Right lung (tissue), 2 donors: ENCODE measurements at regions not wholly inside any gene's neighbourhood (a gene's known extent, or its start where the extent isn't known, plus 50 kb on each side); places are given as distances from the start of the nearest gene placed in this dataset.
A peak's percentile ranks its signal among the peaks of the same experiment; 100 is the strongest.
"Not testable (repeated sequence)": the region's sequence is repeated elsewhere in the genome, so short reads cannot be mapped to it uniquely, and the experiment has no call there.

Experiments used
- DNase-seq, 2 donors: peaks; one replicate each; pipeline ENCODE4 v3.0.0-alpha.2; 2013

DNA sequence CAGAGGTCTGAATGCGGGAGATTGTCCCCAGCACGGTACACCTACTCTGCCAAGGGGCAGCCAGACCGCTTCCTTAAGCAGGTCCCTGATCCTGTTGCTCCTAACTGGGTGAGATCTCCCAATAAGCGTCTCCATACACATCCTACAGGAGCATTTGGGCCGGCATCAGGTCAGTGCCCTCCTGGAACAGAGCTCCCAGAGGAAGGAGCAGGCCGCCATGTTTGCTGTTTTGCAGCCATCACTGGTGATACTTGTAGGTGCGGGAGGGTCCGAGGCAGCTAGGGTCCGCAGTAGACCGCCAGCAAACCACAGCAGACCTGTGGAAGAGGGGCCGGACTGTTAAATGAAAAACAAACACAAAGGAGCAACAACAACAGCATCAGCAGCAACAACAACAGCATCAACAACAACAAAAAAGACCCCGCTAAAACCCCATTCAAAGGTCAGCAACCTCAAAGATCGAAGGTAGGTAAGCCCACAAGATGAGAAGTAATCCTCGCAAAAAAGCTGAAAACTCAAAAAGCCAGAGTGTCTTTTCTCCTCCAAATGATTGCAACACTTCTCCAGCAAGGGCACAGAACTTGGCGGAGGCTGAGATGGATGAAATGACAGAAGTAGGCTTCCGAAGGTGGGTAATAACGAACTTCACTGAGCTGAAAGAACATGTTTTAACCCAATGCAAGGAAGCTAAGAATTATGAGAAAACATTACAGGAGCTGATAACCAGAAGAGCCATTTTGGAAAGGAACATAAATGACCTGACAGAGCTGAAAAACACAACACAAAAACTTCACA lies 79.0 kb upstream of the CDH7 start:
- DNase-seq = no peak

DNA sequence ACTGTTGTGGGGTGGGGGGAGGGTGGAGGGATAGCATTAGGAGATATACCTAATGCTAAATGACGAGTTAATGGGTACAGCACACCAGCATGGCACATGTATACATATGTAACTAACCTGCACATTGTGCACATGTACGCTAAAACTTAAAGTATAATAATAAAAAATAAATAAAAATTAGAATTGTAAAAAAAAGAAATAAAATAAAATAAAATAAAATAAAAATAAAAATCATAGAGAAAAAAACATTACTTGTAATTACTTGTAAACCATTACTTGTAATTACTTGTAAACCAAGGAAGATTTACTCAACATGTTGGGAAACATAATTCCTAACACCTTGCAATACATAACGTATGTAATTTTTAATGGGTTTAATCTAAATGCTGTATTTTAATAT lies 80.7 kb upstream of the CDH7 start:
- DNase-seq = not testable (repeated sequence)

DNA sequence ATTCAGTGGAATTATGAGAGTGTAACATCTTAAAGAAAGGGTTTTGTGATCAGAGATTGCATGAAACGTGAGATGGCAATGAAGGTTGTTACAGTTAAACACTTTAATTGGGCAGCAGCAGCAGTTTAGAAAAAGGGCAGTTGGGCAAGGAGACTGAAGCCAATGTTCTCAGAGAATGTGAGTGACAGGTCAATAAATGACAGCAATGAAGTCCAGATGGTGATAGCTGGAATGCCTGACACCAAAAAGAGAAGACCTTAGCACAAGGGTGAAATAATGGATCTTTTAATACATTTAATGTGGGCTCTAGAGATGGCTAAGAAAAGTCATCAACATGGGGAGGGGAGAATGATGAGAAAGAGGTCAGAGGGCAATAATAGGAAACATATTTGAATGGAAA lies 89.4 kb upstream of the CDH7 start:
- no peak for DNase-seq

DNA sequence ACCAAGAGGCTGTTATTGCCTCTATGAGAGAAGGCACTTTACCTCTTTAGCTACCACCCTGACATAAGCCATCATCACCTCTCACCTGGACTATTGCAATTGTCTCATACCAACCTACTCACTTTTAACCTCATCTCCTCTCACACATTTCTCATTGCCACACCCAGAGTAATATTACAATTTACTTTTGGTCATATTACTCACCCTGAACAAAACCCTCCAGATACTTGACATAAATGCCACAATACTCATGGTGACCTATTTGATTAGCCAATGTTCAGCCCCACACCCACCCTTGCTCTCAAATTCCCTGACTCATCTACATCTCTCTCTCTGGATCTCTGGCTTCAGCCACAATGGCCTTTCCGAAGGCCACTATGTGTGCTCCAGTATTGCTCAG lies 90.9 kb upstream of the CDH7 start:
- no peak for DNase-seq

DNA sequence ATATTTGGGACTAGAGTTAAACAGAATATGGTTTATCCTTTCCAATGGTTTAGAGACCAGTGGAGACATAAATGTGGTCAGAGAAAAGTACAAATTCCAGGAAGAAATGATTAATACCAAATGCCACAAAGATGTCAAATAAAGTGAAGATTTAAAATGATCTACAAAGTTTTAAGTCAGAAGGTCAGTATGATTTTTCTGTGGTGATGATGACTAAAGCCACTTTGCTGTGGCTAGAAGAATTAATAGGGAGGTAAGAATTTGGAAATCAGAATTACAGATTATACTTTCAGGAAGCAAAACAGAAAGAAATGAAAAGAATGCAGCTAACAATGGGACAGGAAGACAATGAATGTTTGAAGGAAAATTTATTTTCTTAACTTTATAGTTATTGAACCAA lies 91.5 kb upstream of the CDH7 start:
- DNase-seq = no peak

DNA sequence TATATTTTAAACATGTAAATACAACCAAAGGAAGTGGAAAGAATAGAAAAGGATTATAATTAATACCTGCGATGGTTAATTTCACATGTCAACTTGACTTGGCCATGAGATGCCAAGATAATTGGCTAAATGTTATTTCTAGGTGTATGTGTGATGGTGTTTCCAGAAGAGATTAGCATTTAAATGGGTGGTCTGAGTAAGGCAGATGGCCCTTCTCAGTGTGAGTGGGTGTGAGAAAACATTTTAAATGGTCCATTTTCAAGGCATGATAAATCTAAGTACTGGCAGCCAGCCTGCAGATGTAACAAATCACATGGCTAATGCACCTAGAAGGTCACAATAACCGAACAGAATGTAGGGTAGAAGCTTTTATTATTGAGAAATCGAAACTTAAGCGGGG lies 99.6 kb upstream of the CDH7 start:
- no peak for DNase-seq

DNA sequence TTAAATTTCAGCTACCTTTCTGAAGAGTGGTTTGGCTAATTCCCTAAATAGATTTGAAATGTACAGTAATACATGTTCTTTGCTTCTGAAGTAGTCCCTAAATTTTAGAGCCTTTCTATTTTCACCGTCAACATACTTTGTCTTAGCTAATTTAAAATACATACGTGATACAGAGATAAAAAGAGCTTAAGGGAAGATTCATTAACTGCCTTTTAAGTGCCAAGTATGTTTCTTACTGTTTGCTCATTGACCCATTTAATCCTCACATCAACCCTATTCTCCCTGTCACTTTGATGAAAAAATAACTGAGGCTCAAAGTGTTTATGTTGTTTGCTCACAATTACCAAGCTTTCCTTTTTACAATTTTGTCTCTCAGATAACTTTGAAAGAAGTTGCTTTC lies 118.6 kb upstream of the CDH7 start:
- DNase-seq = no peak

DNA sequence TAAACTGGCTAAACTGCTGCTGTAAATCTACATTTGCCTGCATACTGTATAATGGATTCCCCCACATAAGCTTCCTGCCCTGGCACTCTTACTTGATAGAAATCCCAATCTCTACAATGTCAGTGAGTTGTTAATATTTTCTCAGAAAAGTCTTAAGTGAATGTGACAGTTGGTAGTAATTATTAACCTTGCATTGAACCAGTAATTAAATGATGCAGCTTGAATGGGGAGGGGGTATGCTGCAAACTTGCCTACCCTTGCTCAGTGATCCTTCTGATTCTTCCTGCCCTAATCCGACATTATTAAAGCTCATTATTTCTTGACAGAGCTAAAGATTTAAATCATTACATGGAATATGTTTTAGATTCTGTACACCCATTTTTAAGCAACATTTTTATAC lies 119.0 kb upstream of the CDH7 start:
- no peak for DNase-seq

DNA sequence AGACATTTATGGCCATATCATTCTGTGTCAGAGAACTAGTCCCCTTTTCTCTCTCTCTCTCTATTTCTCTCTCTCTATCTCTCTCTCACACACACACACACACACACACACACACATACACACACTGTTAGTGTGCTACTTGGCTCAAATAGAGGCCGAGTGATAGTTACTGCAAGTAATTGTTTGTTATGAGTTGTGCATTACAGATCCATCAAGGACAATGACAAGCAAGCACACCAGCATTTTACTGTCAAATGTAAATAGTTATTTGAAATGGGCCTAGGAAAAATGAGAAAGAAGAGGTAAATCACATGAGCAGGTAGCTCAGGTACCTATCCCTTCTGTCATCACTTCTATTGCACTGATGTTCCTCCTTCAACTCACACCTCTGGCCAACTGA lies 122.4 kb upstream of the CDH7 start:
- DNase-seq = no peak

DNA sequence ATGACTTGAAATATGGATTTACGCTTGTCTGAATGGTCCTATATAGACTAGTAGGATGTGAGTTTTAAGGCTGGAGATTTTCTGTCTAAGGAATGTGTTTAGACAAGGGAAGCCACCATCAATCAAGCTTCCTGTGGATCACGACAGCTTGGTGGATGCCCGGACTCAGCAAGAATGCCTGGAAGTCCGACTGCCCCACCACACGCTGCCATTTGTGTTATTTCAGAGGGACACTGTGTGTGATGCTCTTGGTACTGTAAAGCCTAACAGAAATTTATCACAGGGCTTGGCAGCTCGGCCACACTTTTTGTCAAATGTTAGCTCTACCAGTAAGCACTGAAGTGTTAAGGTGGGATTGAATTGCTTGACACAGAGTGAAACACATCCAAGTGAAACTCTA lies 127.1 kb upstream of the CDH7 start:
- DNase-seq = no peak

DNA sequence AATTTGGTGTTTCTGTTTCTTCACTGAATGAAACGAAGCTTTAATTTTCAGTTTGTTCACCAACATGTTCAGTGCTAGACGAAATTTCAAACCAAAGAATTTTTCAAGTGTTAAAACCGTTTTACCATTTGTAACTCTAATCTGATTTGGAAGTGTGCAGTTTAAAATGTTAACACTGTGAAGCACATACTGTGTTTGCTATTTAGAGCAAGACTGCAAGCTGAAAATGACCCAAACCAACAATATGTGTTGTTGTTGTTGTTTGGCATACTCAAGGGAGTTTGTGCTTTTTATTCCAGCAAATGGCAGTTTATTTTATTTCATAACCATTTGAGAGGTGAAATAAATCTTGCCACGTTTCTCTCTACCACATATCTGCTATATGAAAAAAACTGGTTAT lies 128.4 kb upstream of the CDH7 start:
- DNase-seq = no peak

DNA sequence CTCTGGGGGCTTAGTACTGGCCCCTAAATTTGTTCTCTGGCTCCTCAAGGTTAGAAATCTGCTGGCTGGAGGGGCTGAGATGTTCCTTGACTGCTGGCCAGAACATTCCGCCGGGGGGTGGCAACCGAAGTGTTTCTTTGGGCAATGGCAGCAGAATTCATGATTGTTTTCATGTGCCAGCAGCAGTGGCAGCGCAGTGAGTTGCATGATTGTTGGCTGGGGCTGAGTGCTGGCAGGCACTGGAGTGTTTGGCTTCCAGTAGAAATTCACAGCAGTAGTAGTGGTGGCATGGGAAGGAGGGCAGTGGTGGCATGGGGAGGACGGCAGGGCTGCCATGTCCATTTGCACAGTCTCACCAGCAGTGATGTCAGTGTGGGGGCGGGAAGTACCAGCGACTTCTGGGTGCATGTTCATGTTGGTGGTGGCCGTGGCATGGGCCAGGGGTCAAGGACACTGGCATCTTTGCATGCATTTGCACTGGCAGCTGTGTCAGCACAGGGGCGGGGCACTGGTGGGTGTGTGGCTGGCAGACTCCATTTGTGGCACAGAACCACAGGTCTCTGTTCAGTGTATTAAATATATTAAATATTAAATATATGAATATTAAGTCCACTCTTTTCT lies 130.6 kb upstream of the CDH7 start:
- DNase-seq = no peak

DNA sequence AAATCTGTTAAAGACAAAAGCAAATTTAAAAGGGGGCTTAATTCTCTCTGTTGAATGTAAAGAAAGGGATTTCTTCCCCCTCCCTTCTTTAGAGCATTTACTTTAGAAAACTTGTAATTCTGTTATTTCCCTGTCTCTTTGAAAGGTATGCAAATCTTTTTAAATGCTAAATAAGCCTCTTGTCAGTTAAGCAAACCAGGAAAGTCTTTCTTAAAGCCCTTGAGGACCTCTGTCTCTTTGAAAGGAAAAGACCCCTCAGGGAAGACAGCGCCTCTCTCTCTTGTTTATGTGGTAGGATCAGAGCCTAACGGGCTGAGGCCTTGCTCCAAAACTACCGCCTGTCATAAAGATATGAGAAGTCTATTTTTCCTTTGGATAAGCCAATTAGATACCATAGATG lies 139.9 kb upstream of the CDH7 start:
- DNase-seq = no peak

DNA sequence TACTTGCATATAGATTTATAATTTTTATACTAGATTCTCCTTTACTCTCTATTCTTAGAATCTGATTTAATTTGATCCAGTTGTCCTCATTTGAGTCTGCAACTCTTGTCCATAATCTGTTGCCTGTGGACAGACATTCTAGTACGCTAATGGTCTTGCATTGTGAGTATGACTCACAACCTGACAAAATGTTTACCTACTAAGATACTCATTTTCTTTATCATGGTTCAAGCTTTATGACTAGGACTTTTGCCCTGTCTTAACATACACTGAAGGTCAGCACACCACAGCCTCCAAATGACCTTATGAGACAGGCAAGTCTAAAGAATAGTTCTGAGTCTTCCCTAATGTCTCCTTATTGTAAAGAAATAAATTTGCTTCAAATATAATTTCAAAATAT lies 142.3 kb upstream of the CDH7 start:
- no peak for DNase-seq

DNA sequence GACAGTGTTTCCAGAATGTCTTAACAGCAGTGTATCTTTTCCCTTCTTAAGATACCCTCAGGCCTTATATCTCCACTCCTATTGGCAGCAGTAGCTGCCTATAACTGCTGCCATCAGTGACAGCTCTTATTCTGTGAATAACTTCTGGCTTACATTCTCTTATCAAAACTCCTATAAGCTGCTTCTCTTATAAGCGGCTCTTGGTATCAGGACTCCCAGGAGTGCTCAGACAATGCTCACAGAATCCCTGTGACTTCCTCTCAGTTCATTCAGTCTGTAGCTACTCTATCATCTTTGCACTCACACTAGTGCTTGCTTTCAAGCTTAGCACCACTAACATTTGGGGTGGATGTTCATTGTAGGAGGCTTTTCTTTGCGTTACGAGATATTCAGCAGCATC lies 143.7 kb upstream of the CDH7 start:
- DNase-seq = no peak

DNA sequence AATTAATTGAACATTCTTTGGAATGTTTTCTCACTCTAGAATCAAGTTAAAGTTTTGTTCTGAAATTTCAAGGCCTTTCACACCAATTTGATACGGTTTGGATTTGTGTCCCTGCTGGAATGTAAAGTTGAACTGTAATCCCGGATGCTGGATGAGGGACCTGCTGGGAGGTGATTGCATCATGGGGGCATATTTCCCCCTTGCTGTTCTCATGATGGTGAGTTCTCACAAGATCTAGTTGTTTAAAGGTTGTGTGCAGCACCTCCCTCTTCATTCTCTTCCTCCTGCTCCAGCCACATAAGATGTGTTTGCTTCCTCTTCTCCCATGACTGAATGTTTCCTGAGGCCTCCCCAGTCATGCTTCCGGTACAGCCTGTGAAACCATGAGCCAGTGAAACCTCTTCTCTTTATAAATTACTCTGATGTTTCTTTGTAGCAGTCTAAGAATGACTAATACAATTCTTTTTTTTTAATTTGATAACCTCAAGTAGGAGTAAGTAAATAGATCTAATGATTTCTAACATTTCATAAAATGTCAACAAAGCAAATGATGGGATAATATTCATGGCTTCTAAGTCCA lies 144.2 kb upstream of the CDH7 start:
- no peak for DNase-seq

DNA sequence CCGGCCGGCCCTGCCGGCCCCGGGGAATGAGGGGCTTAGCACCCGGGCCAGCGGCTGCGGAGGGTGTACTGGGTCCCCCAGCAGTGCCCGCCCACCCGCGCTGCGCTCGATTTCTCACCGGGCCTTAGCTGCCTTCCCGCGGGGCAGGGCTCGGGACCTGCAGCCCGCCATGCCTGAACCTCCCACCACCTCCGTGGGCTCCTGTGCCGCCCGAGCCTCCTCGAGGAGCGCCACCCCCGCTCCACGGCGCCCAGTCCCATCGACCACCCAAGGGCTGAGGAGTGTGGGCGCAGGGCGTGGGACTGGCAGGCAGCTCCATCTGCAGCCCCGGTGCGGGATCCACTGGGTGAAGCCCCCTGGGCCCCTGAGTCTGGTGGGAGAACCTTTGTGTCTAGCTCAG lies 145.5 kb upstream of the CDH7 start:
- not testable (repeated sequence) for DNase-seq

DNA sequence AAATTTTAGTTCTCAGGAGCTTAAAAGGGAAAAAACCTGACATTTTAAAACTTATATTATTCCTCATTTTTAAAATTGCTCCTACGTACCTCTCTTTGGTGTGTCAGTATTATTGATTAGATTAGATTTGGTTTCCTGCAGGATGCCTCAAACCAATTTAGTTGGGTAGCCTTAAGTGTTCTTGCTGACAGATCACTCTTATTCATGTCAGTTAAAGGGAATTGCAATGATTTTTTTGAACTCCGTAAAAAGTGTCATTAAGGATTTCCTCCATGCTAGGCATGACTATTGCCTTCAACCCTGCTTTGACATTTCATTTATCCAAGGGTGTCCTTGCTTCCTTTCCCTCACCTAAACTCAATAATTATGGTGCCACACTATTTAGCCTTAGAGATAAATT lies 149.0 kb upstream of the CDH7 start:
- DNase-seq = no peak

DNA sequence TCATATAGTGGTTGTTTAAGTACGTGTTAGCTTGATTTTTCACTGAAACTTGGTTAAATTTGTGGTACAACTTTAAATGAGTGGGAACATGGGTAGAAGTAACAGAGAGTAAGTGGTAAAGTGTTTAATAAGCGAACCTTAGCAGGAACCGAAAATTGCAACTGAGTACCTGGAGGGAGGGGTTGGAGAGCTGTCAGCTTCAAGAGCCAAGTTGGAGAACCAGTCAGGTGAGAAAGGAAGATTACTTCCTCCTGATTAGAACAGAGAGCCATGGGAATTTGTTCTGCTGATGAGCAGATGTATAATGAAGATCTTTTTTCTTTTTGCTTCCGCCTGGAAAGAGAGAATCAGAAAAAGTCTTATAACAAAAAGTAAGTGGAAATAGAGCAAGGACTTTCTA lies 158.4 kb upstream of the CDH7 start:
- DNase-seq = peak; percentile 2 to 3

DNA sequence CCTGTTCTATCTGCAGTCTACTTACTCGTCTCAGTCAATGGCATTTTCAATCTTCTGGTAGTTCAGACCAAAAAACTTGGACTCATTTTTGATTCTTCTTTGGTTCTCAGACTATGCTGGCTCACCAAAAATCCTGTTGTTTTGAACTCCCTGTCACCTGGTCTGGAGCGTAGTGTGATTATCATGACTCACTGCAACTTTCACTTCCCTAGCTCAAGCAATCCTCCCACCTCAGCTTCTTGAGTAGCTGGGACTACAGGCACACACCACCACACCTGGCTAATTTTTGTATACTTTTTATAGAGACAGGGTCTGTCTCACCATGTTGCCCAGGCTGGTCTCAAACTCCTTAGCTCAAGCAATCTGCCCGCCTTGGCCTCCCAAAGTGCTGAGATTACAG lies 163.3 kb upstream of the CDH7 start:
- no peak for DNase-seq

DNA sequence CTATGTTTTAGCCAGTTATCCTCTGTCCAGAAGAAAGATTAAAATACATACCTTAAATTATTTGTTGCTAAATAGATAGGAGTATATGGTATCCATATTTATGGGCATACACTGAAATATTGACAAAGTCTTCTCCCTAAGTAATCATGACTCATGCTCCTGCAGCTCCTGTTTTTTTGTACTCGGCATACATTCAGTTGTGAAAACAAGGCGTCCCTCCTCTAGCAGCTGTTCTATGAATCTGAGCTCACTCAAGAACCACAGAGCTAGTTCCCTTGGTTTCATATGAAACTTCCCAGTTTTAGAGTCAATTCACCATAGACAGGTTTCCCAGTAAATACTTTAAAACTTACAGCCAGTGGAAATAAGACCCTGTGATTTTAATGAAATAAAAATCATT lies 168.7 kb upstream of the CDH7 start:
- DNase-seq = not testable (repeated sequence)

DNA sequence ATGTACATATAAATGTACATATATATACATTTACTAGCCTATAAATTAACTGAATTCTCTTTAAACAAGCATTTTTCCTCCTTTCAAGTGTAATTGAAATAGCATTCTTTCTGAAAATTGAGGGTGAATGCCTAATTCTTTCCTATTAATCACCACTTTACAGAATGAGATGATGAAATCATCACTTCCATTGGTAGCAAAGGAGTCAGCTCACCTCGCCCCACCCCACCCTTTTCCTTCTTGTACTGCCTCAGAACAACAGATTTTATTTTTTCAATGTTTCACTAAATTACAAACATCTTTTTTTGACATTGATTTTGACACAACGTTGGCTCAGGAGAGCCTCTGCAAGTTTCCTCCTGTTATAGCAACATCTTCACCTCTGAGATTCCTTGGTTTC lies 181.9 kb upstream of the CDH7 start:
- no peak for DNase-seq

DNA sequence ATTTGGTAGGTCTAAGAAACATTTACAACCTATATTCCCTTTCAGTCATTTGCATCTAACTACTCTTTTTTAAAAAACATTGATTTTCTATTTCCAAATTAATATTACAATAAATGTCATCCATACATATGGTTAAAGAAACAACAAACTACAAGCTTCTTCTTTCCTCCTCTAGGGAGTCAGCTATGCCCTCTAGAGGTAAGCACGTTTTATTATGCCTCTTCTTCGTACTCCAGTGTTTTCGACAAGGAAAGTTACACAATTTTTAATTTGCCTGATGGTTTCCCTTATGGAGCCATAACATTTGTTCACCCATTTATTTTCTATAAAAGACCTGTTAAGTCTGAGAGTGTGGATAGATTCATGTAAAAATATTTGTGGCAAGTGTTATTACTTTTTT lies 183.4 kb upstream of the CDH7 start:
- DNase-seq = peak in 1 of 2 donors; percentile 17

DNA sequence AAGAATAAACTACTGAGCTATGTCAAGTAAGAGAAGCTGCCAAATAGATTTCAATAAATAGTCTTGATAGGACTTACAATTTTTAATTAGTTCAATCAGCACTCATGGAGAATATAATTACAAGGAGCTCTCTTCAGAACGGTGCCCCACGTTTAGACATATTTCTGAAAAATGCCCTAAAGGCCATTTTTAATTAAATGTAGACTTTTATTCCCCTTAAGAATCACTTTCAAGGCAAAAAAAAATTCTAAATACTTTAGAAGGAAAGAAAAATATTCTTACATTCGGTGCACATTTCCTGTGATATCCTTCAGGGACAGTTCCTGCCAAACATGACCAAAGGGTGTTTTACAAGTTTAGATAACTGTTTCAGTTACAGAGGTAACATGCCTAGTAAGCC lies 202.5 kb upstream of the CDH7 start:
- DNase-seq = no peak
